NCI-H2107 treated with DMSO at 0.1 percent for 48 hours (cell line): ENCODE measurements at regions not wholly inside any gene's neighbourhood (a gene's known extent, or its start where the extent isn't known, plus 50 kb on each side); places are given as distances from the start of the nearest gene placed in this dataset.
"Not testable (repeated sequence)": the region's sequence is repeated elsewhere in the genome, so short reads cannot be mapped to it uniquely, and the experiment has no call there.

Experiments
- DNase-seq: peaks from one replicate; lab custom pipeline; 2025; ENCODE audit not compliant: unreplicated experiment; lab: John Stamatoyannopoulos, UW

DNA sequence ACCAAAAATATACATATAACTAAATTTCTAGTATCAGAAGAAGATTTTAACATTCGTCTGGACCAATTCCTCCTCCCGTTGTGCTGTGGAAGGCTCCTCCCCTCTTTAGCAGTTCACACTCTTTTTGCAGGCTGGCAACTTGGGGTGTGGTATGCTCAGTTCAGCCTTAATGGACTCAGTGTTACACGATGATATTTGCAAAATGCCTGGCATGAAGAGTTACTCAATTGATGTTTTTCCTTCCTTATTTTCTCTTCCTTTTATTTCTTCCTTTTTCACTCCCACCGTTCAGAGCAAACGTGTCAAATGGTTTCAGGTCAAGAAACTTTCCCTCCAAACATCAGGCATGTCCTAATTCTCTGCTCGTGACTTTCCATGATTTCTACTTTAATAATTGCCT lies 248.3 kb downstream of the PHF14 start:
- DNase-seq: no peak

- DNase-seq: no peak
These were observed 250.9 kb downstream of the PHF14 start for GRCh38 chr7:11224535-11224934.

DNA sequence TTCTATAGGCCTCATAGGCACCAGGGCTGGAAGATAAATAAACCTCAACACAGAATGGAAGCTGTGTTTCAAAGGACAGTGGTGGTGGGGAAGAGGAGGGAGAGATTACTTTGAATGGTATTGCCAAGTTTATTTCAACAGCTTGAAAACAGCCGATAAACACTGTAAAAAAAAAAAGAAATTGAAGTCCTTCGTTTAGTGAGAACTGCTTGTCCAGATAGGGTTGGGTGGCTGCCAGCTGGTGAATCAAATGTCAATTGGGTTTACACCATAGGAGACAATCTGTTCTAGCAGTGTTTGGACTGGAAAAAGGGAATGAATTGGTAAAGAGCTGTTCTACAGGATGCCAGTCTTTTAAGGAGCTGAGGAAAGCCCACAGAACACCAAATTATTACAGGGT lies 254.8 kb downstream of the PHF14 start:
- DNase-seq: peak; percentile 15

DNA sequence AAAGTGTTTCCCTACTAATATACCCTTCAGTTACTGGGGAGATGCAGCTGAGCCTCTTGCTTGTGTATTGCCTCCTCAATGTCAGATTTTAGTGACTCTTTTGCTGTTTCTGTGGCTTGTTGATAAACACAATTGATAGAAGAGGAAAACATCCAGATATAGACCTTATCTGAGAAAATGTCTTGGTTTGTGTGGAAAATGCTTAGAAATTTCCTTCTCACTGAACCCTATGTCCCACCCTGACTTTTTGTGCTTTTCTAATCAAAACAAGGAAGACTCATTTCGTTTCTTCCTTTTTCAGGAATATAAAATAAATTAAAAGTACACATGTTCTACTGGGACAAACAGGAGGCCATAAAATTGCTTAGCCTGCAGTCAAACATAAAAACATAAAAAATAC lies 257.5 kb downstream of the PHF14 start:
- no peak for DNase-seq

DNA sequence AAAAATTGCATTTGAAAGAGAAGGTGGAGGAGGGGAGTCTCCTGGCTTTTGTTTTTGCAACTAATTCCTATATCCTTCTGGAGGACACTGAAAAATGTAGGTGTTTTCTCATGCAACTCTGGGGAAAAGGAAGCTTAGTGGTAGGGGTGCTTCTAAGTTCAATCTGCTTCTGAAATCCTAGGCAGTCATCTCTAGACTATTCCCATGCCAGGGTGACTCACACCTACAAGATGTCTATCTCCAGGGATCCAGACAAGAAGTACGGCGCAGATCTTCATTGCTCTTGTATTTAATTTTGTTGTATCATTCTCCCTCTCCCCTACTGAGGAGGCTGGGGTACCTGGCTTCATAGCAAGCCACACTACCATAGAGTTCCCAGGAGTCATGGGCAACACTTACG lies 258.8 kb downstream of the PHF14 start:
- DNase-seq: no peak

- DNase-seq: no peak
These were observed 260.2 kb downstream of the PHF14 start for GRCh38 chr7:11233871-11234270.

GRCh38 chr7:11235491-11235890 lies 261.8 kb downstream of the PHF14 start:
- DNase-seq: no peak

DNA sequence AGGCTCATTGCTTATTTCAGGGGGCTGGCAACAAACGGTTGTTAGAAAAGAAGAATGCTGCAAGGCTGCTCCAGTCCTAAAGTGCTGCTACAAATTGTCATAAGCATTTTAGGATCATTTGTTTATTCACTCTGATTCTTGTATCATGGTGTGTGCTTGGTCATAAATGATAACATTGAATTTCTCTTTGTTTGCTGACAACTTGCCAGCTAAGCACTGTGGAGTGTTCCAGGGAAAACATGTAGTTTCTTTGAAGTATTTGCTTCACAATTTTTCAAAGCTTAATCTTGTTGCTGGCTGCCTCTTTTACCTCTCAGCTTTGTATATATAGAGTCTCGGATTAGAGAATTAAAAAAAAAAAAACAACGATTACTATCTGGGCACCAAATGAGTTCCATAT lies 263.0 kb downstream of the PHF14 start:
- DNase-seq: no peak

DNA sequence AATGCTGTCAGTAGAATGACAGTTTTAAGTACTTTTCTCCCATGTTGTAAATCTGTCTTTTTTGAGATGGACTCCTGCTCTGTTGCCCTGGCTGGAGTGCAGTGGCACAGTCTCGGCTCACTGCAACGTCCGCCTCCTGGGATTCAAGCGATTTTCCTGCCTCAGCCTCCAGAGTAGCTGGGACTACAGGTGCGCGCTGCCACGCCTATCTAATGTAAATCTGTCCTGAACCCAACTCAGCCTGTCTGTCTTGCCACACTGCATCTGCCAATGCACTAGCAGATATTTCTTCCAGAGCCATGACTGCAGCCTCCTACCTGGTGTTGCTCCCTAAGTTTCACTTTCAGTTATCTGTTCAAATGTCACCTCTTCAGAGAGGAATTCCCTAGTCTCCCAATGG lies 264.1 kb downstream of the PHF14 start:
- DNase-seq: no peak

DNA sequence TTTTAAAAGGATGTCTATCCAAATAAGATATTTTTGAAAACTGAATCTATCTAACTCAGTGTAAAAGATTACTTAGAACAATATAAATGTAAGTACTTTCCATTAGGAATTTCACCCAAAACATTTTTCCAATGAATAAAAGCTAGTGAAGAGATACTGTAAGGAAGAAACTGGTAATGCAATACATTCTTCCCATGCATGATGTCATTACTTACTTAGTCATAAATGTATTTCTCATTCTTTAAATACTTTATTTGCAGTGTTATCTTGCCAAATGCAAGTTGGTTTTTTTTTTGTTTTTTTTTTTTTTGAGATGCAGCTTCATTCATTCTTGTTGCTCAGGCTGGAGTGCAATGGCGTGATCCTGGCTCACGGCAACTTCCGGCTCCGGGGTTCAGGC lies 265.6 kb downstream of the PHF14 start:
- DNase-seq: no peak

GRCh38 chr7:11243739-11244138 lies 270.1 kb downstream of the PHF14 start:
- DNase-seq: no peak

- DNase-seq: no peak
These were observed 270.5 kb downstream of the PHF14 start for GRCh38 chr7:11244149-11244548.

DNA sequence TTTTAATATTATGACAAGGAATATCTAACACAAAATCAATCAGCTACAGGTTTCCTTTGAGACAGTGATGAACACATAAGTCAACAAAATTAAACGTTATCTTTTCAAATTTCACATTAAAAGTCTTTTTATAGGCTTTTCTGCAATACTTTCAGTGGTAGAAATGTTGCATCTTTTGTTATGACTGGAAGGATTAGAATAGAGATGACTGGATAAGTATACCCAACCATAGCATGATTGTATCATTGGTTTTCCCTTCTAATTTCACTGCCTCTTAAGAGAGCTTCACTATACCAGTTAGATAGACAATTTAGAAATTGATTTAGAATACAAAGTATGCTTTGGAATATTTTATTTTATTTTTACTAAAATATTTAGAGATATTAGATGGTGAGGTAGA lies 273.9 kb downstream of the PHF14 start:
- no peak for DNase-seq

DNA sequence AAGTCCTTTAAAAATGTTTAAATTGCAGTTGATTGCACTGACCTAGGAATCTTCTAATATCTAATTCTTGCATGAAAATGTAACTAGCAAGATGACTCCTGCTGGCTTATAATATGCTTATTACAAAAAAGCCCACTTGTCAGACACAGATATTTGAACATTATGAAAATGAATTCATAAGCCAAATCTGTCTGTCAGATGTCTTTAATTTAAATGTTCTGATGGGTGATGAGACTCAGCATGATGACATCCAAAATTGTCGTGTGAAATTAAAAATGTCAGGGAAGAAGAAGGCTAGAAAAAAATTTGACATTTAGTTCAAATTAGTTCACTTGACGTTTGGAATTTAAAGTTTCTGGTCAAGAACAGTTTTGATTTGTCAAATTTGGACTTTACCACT lies 277.8 kb downstream of the PHF14 start:
- no peak for DNase-seq

DNA sequence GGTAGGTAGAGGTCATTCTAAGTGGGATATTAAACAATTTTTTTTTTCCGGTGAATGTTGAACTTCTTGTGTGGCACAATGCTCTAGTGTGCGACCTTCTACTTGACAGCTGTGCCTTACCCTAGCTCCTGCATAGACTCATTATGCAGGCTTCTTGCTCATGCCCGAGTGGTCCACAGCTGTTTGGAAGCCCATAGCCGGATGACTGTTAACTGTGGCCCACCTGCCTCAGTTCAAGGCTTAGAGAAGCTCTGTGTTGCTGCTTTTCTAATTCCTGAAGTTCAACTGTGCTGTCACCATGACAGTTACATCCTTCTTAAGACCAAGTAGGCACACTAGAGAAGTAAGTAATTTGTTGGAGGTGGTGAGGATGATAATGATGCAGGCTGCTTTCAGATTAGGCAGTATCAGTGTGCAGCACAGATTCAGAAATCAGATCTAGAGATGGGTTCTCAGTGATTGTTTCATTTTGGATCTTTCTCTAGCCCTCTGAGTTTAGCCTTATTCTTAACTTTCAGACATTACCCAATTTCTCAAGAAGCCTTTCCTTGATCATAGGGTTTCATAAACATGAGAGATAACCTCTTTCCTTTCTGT lies 278.4 kb downstream of the PHF14 start:
- no peak for DNase-seq

DNA sequence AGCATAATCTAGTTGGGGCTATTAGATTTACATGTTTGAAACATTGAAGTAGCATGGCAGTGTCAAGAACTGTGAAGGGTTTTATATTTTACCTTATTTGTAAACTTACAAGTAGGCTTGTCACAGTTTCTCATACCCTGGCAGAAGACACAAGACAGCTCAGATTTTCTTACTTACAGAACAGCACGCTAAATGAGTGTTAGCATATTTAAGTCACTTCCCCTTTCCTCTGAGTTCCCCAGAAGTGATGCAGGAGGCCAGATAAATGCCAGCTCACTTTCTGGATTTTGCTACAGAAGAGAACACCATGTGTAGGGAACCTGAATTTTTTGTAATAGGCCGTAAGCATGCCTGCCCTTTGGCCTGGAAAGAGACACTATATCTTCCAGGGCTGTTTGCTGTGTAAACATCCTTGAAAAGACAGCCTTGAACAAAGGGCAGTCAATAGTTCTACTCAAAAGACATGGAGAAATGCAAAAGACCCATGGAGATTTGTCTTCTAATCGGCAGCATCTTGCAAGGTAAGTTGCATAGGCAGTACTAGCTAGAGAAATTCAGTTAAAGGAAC lies 279.1 kb downstream of the PHF14 start:
- no peak for DNase-seq

GRCh38 chr7:11256501-11256900 lies 282.8 kb downstream of the PHF14 start:
- DNase-seq: no peak

GRCh38 chr7:11261470-11261869 lies 287.8 kb downstream of the PHF14 start:
- peak; percentile 76 for DNase-seq

- DNase-seq: no peak
These were observed 292.4 kb downstream of the PHF14 start for GRCh38 chr7:11266101-11266500.

- DNase-seq: no peak
These were observed 298.7 kb downstream of the PHF14 start for GRCh38 chr7:11272352-11272751.

DNA sequence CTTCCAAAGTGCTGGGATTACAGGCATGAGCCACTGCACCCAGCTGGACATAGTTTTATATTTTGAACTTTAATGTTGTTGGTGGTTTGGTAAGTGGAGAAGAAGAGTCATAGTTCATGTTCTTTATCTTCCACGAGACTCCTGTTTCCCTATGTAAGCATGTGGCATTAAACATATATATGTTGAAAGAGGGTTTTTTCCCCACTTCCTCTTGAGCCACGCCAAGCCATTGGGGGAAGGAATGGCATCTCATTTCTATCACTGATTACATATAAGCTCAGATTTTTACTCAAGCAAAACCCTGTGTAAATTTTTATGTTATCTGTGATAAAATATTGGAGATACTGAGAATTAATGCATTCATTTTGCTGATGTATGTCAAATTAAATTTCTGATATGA lies 300.4 kb downstream of the PHF14 start:
- no peak for DNase-seq

DNA sequence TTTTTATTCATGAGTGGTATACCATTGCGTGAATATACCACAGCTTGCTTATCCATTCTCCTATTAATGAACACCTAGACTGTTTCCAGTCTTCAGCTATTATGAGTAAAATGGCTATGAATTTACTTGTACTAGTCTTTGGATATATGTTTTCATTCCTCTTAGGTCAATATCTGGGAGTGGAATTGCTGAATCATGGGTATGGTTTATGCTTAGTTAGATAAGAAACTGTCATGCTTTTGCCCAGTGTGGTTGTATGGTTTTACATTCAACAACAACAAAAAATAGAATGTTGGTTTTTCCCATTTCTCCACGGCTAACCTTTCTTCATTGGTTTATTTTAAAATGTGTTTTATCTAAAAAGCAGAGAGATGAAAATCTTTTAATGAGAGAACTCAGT lies 308.3 kb downstream of the PHF14 start:
- no peak for DNase-seq

- not testable (repeated sequence) for DNase-seq
These were observed 309.9 kb downstream of the PHF14 start for GRCh38 chr7:11283584-11283983.
